PC-9 (cell line): ENCODE measurements at regions not wholly inside any gene's neighbourhood (a gene's known extent, or its start where the extent isn't known, plus 50 kb on each side); places are given as distances from the start of the nearest gene placed in this dataset.

Experiments used
- CTCF ChIP-seq: fragments of 200-600 bp; sonication (generic); conservative IDR thresholded peaks from 2 replicates; pipeline ENCODE4 v1.6.1; 2017; ENCODE audit warnings: mixed run types, antibody characterized with exemption, mild to moderate bottlenecking, moderate library complexity
- EZH2 ChIP-seq: fragments of 200-600 bp; sonication (generic); IDR thresholded peaks from 2 replicates; pipeline ENCODE4 v1.8.0; 2017; ENCODE audit warnings: antibody characterized with exemption, low read depth

- TF ChIP-seq CTCF (no peak), EZH2 (no peak)
These were observed 833.0 kb upstream of the WWC1 start for GRCh38 chr5:167458412-167458811.
